ENCODE measurements at regions not wholly inside any gene's neighbourhood (a gene's known extent, or its start where the extent isn't known, plus 50 kb on each side); places are given as distances from the start of the nearest gene placed in this dataset.

DNA sequence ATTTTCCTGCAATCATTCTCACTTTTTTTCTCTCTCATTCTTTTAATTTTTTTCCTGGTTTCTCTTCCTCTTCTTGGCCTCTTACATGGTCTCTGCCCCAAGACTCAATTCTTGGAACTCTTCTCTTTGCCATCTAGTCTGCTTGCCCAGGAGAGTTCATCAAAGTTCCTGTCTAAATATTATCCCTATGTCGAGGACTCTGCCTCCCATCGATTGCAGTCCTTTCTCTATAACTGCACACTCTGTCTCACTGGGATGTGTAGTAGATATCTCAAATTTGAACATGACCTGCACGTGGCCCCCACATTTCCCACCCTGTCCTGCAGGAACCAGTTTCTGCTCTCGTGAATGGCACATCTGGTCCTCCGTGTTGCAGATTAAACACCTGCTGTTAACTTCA lies 204.7 kb upstream of the TMTC4 start:
- DNase-seq (ENCODE audit: low spot score) = no peak
- H3K9ac ChIP-seq (ENCODE audit: low read depth in 1 of 2, low read length in 2 of 2) = no peak overlapping the region
- TF ChIP-seq TAF1 (conservative IDR thresholded peaks at IDR 0.05) (no peak), HNF4G (IDR thresholded peaks at IDR 0.05) (no peak), JUND (IDR thresholded peaks at IDR 0.05) (no peak), RXRA (IDR thresholded peaks at IDR 0.05) (no peak), EGR1 (IDR thresholded peaks at IDR 0.05; ENCODE audit: low read depth in 2 of 2) (no peak), RAD21 (IDR thresholded peaks at IDR 0.05) (no peak), GABPA (IDR thresholded peaks at IDR 0.05 in 1 of 2, conservative IDR thresholded peaks at IDR 0.05 in 1 of 2) (no peak), YY1 (IDR thresholded peaks at IDR 0.05) (no peak), NR2F2 (IDR thresholded peaks at IDR 0.05) (no peak), FOXA1 (IDR thresholded peaks at IDR 0.05) (no peak), SP1 (IDR thresholded peaks at IDR 0.05) (no peak)
- TF ChIP-seq, protein P1, sequence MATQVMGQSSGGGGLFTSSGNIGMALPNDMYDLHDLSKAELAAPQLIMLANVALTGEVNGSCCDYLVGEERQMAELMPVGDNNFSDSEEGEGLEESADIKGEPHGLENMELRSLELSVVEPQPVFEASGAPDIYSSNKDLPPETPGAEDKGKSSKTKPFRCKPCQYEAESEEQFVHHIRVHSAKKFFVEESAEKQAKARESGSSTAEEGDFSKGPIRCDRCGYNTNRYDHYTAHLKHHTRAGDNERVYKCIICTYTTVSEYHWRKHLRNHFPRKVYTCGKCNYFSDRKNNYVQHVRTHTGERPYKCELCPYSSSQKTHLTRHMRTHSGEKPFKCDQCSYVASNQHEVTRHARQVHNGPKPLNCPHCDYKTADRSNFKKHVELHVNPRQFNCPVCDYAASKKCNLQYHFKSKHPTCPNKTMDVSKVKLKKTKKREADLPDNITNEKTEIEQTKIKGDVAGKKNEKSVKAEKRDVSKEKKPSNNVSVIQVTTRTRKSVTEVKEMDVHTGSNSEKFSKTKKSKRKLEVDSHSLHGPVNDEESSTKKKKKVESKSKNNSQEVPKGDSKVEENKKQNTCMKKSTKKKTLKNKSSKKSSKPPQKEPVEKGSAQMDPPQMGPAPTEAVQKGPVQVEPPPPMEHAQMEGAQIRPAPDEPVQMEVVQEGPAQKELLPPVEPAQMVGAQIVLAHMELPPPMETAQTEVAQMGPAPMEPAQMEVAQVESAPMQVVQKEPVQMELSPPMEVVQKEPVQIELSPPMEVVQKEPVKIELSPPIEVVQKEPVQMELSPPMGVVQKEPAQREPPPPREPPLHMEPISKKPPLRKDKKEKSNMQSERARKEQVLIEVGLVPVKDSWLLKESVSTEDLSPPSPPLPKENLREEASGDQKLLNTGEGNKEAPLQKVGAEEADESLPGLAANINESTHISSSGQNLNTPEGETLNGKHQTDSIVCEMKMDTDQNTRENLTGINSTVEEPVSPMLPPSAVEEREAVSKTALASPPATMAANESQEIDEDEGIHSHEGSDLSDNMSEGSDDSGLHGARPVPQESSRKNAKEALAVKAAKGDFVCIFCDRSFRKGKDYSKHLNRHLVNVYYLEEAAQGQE (IDR thresholded peaks at IDR 0.05) = no peak
- TF ChIP-seq, protein P2, sequence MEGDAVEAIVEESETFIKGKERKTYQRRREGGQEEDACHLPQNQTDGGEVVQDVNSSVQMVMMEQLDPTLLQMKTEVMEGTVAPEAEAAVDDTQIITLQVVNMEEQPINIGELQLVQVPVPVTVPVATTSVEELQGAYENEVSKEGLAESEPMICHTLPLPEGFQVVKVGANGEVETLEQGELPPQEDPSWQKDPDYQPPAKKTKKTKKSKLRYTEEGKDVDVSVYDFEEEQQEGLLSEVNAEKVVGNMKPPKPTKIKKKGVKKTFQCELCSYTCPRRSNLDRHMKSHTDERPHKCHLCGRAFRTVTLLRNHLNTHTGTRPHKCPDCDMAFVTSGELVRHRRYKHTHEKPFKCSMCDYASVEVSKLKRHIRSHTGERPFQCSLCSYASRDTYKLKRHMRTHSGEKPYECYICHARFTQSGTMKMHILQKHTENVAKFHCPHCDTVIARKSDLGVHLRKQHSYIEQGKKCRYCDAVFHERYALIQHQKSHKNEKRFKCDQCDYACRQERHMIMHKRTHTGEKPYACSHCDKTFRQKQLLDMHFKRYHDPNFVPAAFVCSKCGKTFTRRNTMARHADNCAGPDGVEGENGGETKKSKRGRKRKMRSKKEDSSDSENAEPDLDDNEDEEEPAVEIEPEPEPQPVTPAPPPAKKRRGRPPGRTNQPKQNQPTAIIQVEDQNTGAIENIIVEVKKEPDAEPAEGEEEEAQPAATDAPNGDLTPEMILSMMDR (IDR thresholded peaks at IDR 0.05; ENCODE audit: low read depth, low read length, missing input control) = no peak
- TF ChIP-seq, protein P3, sequence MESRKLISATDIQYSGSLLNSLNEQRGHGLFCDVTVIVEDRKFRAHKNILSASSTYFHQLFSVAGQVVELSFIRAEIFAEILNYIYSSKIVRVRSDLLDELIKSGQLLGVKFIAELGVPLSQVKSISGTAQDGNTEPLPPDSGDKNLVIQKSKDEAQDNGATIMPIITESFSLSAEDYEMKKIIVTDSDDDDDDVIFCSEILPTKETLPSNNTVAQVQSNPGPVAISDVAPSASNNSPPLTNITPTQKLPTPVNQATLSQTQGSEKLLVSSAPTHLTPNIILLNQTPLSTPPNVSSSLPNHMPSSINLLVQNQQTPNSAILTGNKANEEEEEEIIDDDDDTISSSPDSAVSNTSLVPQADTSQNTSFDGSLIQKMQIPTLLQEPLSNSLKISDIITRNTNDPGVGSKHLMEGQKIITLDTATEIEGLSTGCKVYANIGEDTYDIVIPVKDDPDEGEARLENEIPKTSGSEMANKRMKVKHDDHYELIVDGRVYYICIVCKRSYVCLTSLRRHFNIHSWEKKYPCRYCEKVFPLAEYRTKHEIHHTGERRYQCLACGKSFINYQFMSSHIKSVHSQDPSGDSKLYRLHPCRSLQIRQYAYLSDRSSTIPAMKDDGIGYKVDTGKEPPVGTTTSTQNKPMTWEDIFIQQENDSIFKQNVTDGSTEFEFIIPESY (IDR thresholded peaks at IDR 0.05) = no peak
- no peaks in the 10 kb centered on the region for H3K4me1 ChIP-seq (ENCODE audit: control insufficient read depth in 4 of 4, insufficient read depth in 4 of 4, low read length in 3 of 4)
- H3K36me3 ChIP-seq (ENCODE audit: control insufficient read depth in 4 of 4, insufficient read depth in 3 of 4, low read depth in 1 of 4, low read length in 3 of 4) = no peaks in the 10 kb centered on the region
- H3K4me3 ChIP-seq (ENCODE audit: low read depth in 1 of 3, low read length in 3 of 3) = no peak overlapping the region
- peaks cover 0 to 7% (median 0%) of the 10 kb centered on the region in 4 donors for H3K9me3 ChIP-seq (ENCODE audit: control insufficient read depth in 4 of 4, low read length in 3 of 4)
- 68% methylated on average over 5 of the region's 5 CpGs for WGBS
- H3K27me3 ChIP-seq (ENCODE audit: control insufficient read depth in 4 of 4, insufficient read depth in 4 of 4, low read length in 3 of 4) = no peaks in the 10 kb centered on the region
- no peak overlapping the region for H3K27ac ChIP-seq (ENCODE audit: low read depth in 1 of 2, low read length in 2 of 2)

DNA sequence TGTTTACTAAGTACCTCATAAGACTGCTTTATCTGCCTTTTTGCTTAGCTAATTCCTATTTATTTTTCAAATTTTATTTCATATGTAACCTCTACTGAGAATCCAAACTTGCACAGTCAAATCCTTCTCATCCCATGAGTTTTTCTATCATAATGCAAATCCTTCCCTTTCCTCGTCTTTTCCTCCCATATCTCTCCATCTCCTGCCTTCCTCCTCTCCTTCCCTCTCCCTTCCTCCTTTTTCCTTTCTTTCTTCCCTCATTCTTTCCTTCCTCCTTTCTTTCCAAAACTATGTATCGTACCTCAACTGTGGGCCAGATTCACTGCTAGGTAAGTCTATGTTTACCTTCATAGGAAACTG lies 201.4 kb upstream of the TMTC4 start:
- 79% methylated on average over 2 of the region's 2 CpGs for WGBS
- Histone ChIP-seq H3K9me3 (ENCODE audit: control insufficient read depth in 4 of 4, low read length in 3 of 4) (peaks cover 0 to 7% (median 0%) of the 10 kb centered on the region in 4 donors), H3K36me3 (ENCODE audit: control insufficient read depth in 4 of 4, insufficient read depth in 3 of 4, low read depth in 1 of 4, low read length in 3 of 4) (no peaks in the 10 kb centered on the region), H3K9ac (ENCODE audit: low read depth in 1 of 2, low read length in 2 of 2) (no peak overlapping the region), H3K4me3 (ENCODE audit: low read depth in 1 of 3, low read length in 3 of 3) (no peak overlapping the region), H3K27ac (ENCODE audit: low read depth in 1 of 2, low read length in 2 of 2) (no peak overlapping the region), H3K27me3 (ENCODE audit: control insufficient read depth in 4 of 4, insufficient read depth in 4 of 4, low read length in 3 of 4) (no peaks in the 10 kb centered on the region), H3K4me1 (ENCODE audit: control insufficient read depth in 4 of 4, insufficient read depth in 4 of 4, low read length in 3 of 4) (no peaks in the 10 kb centered on the region)
- no peak for DNase-seq (ENCODE audit: low spot score)
- no peak for TF ChIP-seq NR2F2 (IDR thresholded peaks at IDR 0.05)
- TF ChIP-seq RXRA (IDR thresholded peaks at IDR 0.05) = no peak
- TF ChIP-seq RAD21 (IDR thresholded peaks at IDR 0.05) = no peak
- TF ChIP-seq, protein P1 (IDR thresholded peaks at IDR 0.05) = no peak
- no peak for TF ChIP-seq FOXA1 (IDR thresholded peaks at IDR 0.05)
- no peak for TF ChIP-seq FOXA2 (IDR thresholded peaks at IDR 0.05)
- no peak for TF ChIP-seq GABPA (IDR thresholded peaks at IDR 0.05 in 1 of 2, conservative IDR thresholded peaks at IDR 0.05 in 1 of 2)
- TF ChIP-seq HNF4A (conservative IDR thresholded peaks at IDR 0.05) = no peak
- TF ChIP-seq JUND (IDR thresholded peaks at IDR 0.05) = no peak
- TF ChIP-seq, protein P3 (IDR thresholded peaks at IDR 0.05) = no peak
- TF ChIP-seq, protein P4, sequence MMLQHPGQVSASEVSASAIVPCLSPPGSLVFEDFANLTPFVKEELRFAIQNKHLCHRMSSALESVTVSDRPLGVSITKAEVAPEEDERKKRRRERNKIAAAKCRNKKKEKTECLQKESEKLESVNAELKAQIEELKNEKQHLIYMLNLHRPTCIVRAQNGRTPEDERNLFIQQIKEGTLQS (IDR thresholded peaks at IDR 0.05) = no peak
- TF ChIP-seq, protein P5, sequence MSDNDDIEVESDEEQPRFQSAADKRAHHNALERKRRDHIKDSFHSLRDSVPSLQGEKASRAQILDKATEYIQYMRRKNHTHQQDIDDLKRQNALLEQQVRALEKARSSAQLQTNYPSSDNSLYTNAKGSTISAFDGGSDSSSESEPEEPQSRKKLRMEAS (IDR thresholded peaks at IDR 0.05) = no peak
- no peak for TF ChIP-seq HNF4G (IDR thresholded peaks at IDR 0.05)

All from liver (tissue), 8 donors.